Activated CD4-positive, alpha-beta T cell treated with anti-CD3 and anti-CD28 coated beads, Interleukin-10, Interleukin-2, amounts not matched to agents 100 ng/mL and 50 ng/mL, durations not matched to agents 16 hours and 8 hours (primary cell): ENCODE measurements at regions not wholly inside any gene's neighbourhood (a gene's known extent, or its start where the extent isn't known, plus 50 kb on each side); places are given as distances from the start of the nearest gene placed in this dataset.
A peak's percentile ranks its signal among the peaks of the same experiment; 100 is the strongest.
"Not testable (repeated sequence)": the region's sequence is repeated elsewhere in the genome, so short reads cannot be mapped to it uniquely, and the experiment has no call there.

Source experiments
- DNase-seq: peaks from one replicate; pipeline ENCODE4 v3.0.0-alpha.2; 2020

- DNase-seq, result no peak
Measured at GRCh38 chr2:114066186-114066747, 176.4 kb downstream of the ACTR3 start.

- DNase-seq, result no peak
Measured at GRCh38 chr2:114068438-114068837, 178.5 kb downstream of the ACTR3 start.

GRCh38 chr2:114076961-114077360 is 187.1 kb downstream of the ACTR3 start:
- DNase-seq, result no peak

- no peak for DNase-seq
Measured at GRCh38 chr2:114079366-114080004, 189.6 kb downstream of the ACTR3 start.

GRCh38 chr2:114082731-114083433 is 193.0 kb downstream of the ACTR3 start:
- DNase-seq, result no peak

DNA sequence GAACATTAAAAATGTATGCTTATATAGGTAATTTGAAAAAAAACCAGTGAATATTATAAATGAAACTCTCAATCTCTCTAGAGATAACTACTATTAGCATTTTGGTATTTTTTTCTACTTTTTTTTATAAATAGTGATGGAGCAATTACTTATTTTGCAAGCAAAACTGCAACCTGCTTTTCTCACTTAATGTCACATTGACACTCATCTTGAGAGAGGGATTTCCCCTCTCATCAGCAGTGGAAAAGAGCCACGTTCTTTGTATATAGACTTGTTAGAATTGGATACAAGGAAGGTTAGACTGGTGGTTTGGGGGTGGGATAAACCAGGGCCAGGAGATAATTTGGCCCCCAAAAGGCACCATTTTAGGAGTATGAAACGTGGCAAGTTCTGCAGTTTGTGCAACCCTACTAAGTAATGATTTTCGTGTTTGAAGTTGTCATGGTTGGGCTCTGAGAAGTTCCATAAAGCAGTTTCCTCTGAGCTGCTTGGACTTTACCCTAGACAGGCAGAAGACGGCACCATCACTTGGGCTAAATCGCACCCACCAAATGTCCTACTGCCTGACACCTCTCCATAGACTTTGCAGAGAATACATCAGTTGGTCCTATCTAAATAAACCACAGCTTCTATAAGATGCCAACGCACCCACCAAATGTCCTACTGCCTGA is 194.0 kb downstream of the ACTR3 start:
- DNase-seq, result peak; percentile 32

- DNase-seq, result no peak
Measured at GRCh38 chr2:114085238-114085637, 195.3 kb downstream of the ACTR3 start.

DNA sequence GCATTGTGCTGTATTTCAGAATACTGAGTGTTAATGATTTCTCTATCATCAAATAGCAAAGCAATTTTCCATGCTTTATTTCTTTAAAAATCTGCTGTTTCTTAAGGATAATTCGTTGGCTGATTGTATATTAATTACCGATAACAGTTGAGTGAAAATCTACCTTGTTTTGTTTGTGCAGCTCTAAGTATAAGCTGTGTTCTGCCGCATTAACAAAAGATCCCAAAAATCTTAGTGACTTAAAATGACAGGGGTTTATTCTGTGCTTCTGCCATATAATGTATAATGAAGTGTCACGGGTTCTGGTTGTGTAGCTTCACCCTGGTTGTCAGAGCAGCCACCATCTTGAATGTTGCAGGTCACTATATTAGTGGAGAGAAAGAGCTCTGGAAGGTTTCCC is 196.1 kb downstream of the ACTR3 start:
- no peak for DNase-seq

GRCh38 chr2:114089636-114090319 is 199.9 kb downstream of the ACTR3 start:
- DNase-seq, result no peak

GRCh38 chr2:114091010-114091409 is 201.1 kb downstream of the ACTR3 start:
- no peak for DNase-seq

DNA sequence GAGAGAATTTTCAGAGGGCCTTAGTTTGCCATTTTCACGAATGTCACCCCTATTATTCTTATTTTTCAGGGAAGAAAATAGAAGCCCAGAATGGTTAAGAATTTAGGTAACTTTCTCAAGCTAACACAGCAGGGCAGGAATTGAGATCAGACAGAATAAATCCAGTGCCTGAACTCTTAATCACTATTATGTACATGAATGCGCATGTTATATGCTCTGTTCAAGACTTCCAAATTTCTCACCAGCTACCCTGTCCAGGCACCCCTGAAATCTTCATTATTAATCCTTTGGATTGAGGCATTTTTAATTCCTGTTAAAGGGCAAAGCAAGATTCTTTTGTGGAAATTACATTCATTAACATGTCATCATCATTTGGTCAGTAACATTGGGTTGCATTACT is 218.4 kb downstream of the ACTR3 start:
- DNase-seq, result no peak

DNA sequence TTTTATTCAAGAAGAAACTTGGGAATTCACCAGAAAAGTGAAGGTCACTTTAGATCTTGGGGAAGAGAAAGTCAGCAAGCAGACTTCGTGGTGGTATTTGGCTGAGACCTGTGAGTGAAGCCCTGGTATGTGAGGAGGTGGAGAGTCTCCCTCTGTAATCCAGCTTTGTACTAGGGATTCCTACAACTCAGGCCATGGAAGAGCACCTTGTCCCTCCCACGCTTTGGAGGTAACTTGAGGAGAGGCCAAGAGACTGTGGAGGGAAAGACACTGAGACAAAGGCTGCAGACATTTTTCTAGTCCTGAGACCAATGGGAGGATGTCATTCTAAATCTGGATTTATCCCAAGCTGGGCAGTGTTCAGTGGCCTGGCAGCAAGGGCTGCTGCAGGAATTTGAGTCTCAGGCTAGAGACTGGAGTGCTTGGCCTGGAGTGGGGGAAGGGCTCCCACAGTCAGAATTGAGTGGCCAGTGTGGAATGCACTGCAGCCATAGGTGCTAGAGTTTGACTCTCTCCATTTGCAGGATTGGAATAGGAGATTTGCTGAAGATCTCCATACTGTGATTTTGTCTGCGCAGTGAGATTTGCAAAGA is 219.0 kb downstream of the ACTR3 start:
- DNase-seq, result no peak

DNA sequence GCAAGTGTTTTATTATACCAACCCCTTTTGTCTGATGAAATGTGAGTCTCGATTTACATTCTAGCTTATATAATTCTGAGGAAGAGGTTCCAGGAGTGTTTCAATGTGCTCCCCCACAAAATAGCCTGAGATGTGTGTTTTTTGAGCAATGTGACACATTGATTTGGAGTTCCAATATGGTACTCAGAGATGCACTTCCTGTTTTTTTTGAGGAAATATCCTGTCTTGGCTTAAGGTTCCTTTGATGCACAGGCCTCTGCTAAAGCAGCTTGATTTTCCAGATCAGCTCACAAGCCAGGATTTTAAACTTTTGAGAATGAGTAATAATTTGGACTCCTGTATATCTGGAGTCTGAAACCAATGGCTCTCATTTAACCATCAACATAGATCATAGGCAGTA is 221.4 kb downstream of the ACTR3 start:
- no peak for DNase-seq

DNA sequence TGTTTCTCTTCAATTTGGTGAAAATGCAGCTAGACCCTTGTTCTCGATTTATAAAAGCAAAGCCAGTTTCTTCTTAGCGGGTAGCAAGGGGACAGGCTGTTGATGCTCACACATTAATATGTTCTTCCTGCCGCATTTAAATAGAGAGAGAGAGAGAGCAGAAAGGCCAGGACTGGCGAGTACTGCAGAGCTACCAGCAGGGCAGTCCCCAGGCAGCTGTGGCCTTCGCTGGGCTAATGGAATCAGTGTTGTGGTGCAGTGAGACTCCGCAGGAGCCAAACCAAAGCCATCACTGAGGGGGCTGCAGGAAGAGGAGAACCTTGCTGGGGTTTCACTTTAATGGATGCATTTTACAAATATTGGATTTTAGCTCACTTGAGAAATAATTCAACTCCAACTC is 223.6 kb downstream of the ACTR3 start:
- DNase-seq, result no peak

DNA sequence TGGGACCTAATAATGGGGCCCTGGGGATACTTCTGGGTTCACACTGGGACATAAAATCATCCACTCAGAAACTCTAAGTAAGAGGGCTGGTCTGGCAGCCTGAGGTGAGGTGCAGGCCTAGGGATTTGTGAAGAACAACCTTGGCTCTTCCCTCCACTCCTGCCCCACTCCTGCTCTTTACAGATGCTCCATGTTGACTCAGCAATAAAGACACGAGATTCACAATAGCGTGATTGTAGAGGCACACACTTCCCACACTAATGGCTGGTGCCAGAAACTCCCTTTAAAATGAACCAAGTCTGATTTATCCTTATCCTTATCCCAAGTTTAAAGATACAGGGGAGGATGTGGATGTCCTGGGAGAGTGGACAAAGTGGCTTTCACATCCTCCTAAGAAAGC is 228.2 kb downstream of the ACTR3 start:
- DNase-seq, result no peak

DNA sequence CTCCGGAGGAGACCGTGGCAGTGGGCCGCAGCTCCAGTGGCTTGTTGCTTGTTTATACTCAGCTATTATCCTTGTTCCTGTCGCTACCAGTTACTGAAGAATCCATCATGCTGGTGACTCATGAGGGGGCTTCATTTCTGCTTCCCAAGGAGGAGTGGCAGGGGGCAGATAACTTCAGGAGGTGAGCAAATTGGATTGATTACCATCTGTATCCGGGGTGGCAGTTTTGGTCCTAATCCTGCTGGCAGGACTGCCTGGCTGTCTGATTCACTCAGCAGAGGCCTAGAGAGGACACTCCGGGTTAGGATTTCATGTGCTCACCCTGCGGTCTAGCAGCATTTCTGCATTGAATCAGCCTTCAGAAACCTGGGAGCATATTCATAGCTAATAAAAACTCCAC is 230.0 kb downstream of the ACTR3 start:
- no peak for DNase-seq

DNA sequence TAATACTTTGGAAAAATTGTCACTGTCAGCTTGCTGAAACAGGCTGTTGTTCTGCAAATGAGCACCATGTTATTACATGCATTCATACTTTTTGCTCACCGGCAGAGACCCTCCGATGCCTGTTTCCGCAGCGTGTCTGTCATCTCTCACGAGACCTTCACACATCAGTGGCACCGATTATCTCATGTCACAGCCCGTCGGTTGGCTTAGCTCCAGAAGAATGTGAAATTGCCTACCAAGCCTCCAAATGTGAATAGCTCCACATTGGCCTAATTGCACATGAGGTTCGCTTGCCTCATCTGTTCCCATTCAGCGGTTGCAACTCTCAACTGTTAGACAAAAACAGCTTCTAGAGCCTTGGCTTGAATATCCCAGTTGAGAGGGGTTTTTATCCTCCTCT is 233.0 kb downstream of the ACTR3 start:
- DNase-seq, result no peak

DNA sequence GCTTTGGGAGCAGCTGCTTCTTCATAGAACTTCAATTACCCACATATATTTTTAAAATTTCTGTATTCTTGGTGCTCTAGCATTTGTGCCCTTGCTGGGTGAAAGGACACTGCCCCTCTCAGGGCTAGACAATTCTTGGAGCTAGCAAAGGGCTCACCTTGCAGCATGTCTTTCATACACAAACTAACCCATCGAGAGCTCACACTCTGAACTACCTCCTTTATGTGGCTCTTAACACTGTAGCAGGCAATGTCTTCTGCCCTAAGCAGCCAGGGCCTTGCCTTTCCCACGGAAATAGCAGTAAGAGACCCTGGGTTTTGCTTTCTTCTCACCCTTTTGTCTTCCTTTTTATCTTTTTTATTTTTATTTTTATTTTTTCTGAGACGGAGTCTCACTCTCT is 234.0 kb downstream of the ACTR3 start:
- no peak for DNase-seq

DNA sequence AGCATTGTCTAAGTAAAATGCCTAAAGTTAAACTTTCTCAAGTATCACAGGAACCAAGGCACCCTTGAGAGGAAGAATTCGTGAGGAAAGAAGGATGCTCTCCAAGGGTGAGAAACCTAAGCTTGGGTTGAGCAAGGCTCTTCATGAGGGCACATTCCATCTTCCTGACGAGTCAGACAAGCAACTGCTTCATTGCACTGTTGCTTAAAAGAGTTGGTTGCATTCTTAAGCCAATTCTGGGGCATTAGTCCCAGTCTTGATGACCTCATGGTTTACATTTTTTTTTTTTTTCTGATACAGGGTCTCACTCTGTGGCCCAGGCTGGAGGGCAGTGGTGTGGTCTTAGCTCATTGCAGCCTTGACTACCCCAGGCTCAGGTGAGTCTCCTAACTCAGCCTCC is 237.5 kb downstream of the ACTR3 start:
- DNase-seq, result no peak

- DNase-seq, result no peak
Measured at GRCh38 chr2:114128263-114128662, 238.4 kb downstream of the ACTR3 start.

- DNase-seq, result no peak
Measured at GRCh38 chr2:114128725-114129124, 238.8 kb downstream of the ACTR3 start.

DNA sequence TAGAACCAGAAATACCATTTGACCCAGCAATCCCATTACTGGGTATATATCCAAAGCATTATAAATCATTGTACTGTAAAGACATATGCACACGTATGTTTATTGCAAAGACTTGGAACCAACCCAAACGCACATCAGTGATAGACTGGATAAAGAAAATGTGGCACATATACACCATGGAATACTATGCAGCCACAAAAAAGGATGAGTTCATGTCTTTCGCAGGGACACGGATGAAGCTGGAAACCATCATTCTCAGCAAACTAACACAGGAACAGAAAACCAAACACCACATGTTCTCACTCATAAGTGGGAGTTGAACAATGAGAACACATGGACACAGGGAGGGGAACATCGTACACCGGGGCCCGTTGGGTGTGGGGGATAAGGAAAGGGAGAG is 242.2 kb downstream of the ACTR3 start:
- DNase-seq, result not testable (repeated sequence)

GRCh38 chr2:114134146-114134545 is 244.3 kb downstream of the ACTR3 start:
- DNase-seq, result no peak
